Ectodermal cell (in vitro differentiated cells): ENCODE measurements at regions not wholly inside any gene's neighbourhood (a gene's known extent, or its start where the extent isn't known, plus 50 kb on each side); places are given as distances from the start of the nearest gene placed in this dataset.
"Not testable (repeated sequence)": the region's sequence is repeated elsewhere in the genome, so short reads cannot be mapped to it uniquely, and the experiment has no call there.

Experiments
- H3K27ac ChIP-seq: 2 replicates; pipeline ENCODE4 v1.7.0; 2013; ENCODE audit warnings: mild to moderate bottlenecking, low read depth, low read length; ENCODE audit not compliant: insufficient read depth, poor library complexity, severe bottlenecking
- H3K27me3 ChIP-seq: 2 replicates; pipeline ENCODE4 v1.7.0; 2013; ENCODE audit warnings: mild to moderate bottlenecking, low read length; ENCODE audit not compliant: insufficient read depth, control insufficient read depth, poor library complexity, severe bottlenecking
- H3K36me3 ChIP-seq: one replicate; pipeline ENCODE4 v1.7.0; 2013; ENCODE audit warnings: low read length; ENCODE audit not compliant: control insufficient read depth, insufficient read depth
- H3K4me1 ChIP-seq: one replicate; pipeline ENCODE4 v1.7.0; 2013; ENCODE audit warnings: low read length; ENCODE audit not compliant: control insufficient read depth, insufficient read depth
- H3K4me3 ChIP-seq: 2 replicates; pipeline ENCODE4 v1.7.0; 2013; ENCODE audit warnings: low read depth, low read length, control low read depth; ENCODE audit not compliant: insufficient read depth
- H3K9me3 ChIP-seq: 2 replicates; pipeline ENCODE4 v1.7.0; 2013; ENCODE audit warnings: mild to moderate bottlenecking, low read length, moderate library complexity; ENCODE audit not compliant: control insufficient read depth
- WGBS, 2 experiments: methylation state at CpG; one replicate each; pipeline ENCODE4 v1.1.7; 2013; ENCODE audit warnings: missing lambda C conversion rate in 2 of 2; 5-methylcytosine and 5-hydroxymethylcytosine counted together

DNA sequence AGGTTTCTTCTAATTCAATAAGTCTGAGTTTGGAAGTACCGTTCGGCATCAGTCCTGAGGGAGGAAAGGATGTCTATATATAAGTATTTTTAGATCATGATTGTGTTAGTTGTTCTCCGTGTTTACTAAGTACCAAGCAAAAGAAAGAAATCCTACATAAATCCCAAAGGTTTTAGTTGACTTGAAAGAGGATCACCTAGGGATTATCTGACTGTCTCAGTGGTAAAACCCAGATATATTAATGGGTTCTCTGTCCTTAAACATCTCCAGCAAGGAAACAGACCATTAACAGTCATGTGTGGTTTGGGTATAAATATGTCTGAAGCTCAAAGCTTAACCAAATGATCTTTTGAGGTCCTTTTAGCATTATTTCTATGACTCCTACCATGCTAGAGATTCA lies 207.1 kb upstream of the RASGEF1B start:
- Histone ChIP-seq H3K9me3 (no peaks in the 10 kb centered on the region), H3K27me3 (no peaks in the 10 kb centered on the region), H3K36me3 (no peaks in the 10 kb centered on the region), H3K4me1 (peaks cover 9% of the 10 kb centered on the region), H3K4me3 (no peak overlapping the region), H3K27ac (no peak overlapping the region)
- 94 to 100% methylated on average over 2 to 3 of the region's 3 CpGs for WGBS, 2 experiments

DNA sequence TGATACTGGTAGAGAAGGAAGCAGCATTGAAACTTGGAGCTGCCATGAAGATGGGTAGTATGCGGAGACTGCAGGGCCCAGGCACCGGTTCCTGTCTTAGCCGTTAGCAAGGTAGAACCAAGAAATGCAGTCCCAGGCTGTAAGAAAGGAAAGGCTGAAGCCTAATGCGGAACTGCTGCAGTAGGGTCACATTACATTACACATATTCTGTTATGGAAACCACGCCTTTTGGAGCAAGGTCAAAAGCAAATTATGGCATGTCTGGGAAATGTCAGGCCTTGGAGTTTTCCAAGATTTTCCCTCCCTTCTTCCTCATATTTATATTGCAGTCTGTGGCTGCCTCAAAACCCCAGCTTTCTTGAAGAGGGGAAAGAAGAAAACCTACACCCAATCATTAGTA lies 204.8 kb upstream of the RASGEF1B start:
- Histone ChIP-seq H3K9me3 (no peaks in the 10 kb centered on the region), H3K4me3 (no peak overlapping the region), H3K27me3 (no peaks in the 10 kb centered on the region), H3K36me3 (no peaks in the 10 kb centered on the region), H3K4me1 (no peaks in the 10 kb centered on the region), H3K27ac (no peak overlapping the region)
- 93 to 96% methylated on average over 5 of the region's 5 CpGs for WGBS, 2 experiments

- H3K27ac ChIP-seq = no peak overlapping the region
- H3K27me3 ChIP-seq = no peaks in the 10 kb centered on the region
- WGBS, 2 experiments = 93 to 95% methylated on average over 6 to 7 of the region's 7 CpGs
- H3K36me3 ChIP-seq = no peaks in the 10 kb centered on the region
- H3K4me3 ChIP-seq = no peak overlapping the region
- no peaks in the 10 kb centered on the region for H3K4me1 ChIP-seq
- H3K9me3 ChIP-seq = no peaks in the 10 kb centered on the region
Measured at GRCh38 chr4:81675791-81676393, 204.2 kb upstream of the RASGEF1B start.

- Histone ChIP-seq H3K9me3 (no peaks in the 10 kb centered on the region), H3K4me1 (no peaks in the 10 kb centered on the region), H3K27me3 (no peaks in the 10 kb centered on the region), H3K36me3 (no peaks in the 10 kb centered on the region), H3K27ac (no peak overlapping the region), H3K4me3 (no peak overlapping the region)
- 85 to 90% methylated on average over 3 to 4 of the region's 4 CpGs for WGBS, 2 experiments
Measured at GRCh38 chr4:81673961-81674360, 202.3 kb upstream of the RASGEF1B start.

DNA sequence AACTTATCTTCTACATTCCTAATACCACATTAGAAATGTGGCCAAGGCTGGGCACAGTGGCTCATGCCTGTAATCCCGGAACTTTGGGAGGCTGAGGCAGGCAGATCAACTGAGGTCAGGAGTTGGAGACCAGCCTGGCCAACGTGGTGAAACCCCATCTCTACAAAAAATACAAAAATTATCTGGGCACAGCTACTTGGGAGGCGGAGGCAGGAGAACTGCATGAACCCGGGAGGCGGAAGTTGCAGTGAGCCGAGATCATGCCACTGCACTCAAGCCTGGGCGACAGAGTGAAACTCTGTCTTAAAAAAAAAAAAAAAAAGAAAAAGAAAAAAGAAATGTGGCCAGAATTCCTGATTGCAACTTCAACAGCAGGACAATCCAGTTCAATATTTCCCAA lies 196.6 kb upstream of the RASGEF1B start:
- WGBS, 2 experiments = 86 to 89% methylated on average over 7 of the region's 7 CpGs
- not testable (repeated sequence) for H3K4me3 ChIP-seq, H3K27ac ChIP-seq, H3K4me1 ChIP-seq, H3K9me3 ChIP-seq, H3K36me3 ChIP-seq, H3K27me3 ChIP-seq

DNA sequence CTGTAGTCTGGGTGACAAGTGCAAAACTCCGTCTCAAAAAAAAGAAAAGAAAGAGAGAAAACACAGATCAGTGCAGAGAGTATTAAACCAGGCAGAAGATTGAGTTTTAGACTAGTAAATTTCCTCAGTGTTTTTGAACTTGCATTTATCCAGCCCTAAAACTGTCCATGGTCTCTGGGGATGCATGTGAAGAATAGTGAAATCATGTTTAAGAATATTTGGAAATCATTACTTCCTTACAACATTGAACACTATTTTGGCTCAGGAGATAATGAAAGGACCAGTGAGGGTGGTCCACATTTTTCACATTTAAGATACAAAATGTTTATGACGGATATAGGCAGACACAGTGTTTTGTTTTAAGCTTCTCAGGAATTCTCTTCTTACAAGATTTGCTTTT lies 195.8 kb upstream of the RASGEF1B start:
- no peak overlapping the region for H3K4me3 ChIP-seq
- no peaks in the 10 kb centered on the region for H3K27me3 ChIP-seq
- H3K4me1 ChIP-seq = no peaks in the 10 kb centered on the region
- no peaks in the 10 kb centered on the region for H3K36me3 ChIP-seq
- no peak overlapping the region for H3K27ac ChIP-seq
- WGBS, 2 experiments = 87 to 93% methylated on average over 2 of the region's 2 CpGs
- H3K9me3 ChIP-seq = no peaks in the 10 kb centered on the region

- no peaks in the 10 kb centered on the region for H3K27me3 ChIP-seq
- no peaks in the 10 kb centered on the region for H3K4me1 ChIP-seq
- no peaks in the 10 kb centered on the region for H3K36me3 ChIP-seq
- H3K9me3 ChIP-seq = no peaks in the 10 kb centered on the region
- H3K4me3 ChIP-seq = no peak overlapping the region
- no peak overlapping the region for H3K27ac ChIP-seq
Measured at GRCh38 chr4:81666491-81666890, 194.8 kb upstream of the RASGEF1B start.

GRCh38 chr4:81665649-81666048 lies 193.9 kb upstream of the RASGEF1B start:
- 91 to 95% methylated on average over 1 of the region's 1 CpG for WGBS, 2 experiments
- Histone ChIP-seq H3K27me3 (no peaks in the 10 kb centered on the region), H3K36me3 (no peaks in the 10 kb centered on the region), H3K9me3 (no peaks in the 10 kb centered on the region), H3K4me1 (no peaks in the 10 kb centered on the region), H3K4me3 (no peak overlapping the region), H3K27ac (no peak overlapping the region)

GRCh38 chr4:81665045-81665444 lies 193.3 kb upstream of the RASGEF1B start:
- H3K36me3 ChIP-seq = no peaks in the 10 kb centered on the region
- no peaks in the 10 kb centered on the region for H3K9me3 ChIP-seq
- H3K27ac ChIP-seq = no peak overlapping the region
- H3K4me1 ChIP-seq = no peaks in the 10 kb centered on the region
- H3K27me3 ChIP-seq = no peaks in the 10 kb centered on the region
- H3K4me3 ChIP-seq = no peak overlapping the region

DNA sequence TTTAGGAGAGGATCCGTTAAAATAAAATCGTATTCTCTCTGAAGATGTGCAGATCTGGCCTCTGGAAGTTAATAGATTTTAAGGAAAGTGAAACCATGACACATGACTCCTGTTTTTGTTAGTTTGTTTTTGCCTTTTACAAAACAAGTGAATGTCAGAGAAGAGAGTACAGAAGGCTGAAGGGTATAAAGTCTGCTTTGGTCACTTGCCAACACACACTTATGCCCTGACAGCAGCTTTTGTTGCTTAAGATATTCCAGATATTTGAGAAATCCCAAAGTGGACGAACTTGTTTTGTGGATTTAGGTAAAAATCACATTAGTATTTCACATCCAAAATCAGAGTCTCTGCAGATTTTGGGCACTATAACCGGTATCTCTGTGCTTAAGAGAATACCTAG lies 192.4 kb upstream of the RASGEF1B start:
- H3K4me3 ChIP-seq = no peak overlapping the region
- H3K4me1 ChIP-seq = no peaks in the 10 kb centered on the region
- no peaks in the 10 kb centered on the region for H3K9me3 ChIP-seq
- H3K27ac ChIP-seq = no peak overlapping the region
- H3K36me3 ChIP-seq = no peaks in the 10 kb centered on the region
- WGBS, 2 experiments = 95% methylated on average over 4 of the region's 4 CpGs
- H3K27me3 ChIP-seq = no peaks in the 10 kb centered on the region

- Histone ChIP-seq H3K9me3 (no peaks in the 10 kb centered on the region), H3K36me3 (no peaks in the 10 kb centered on the region), H3K4me1 (no peaks in the 10 kb centered on the region), H3K4me3 (no peak overlapping the region), H3K27me3 (no peaks in the 10 kb centered on the region), H3K27ac (no peak overlapping the region)
- 85 to 100% methylated on average over 1 to 2 of the region's 2 CpGs for WGBS, 2 experiments
Measured at GRCh38 chr4:81663368-81663767, 191.7 kb upstream of the RASGEF1B start.
